ENCODE measurements at regions not wholly inside any gene's neighbourhood (a gene's known extent, or its start where the extent isn't known, plus 50 kb on each side); places are given as distances from the start of the nearest gene placed in this dataset.
"Not testable (repeated sequence)": the region's sequence is repeated elsewhere in the genome, so short reads cannot be mapped to it uniquely, and the experiment has no call there.

GRCh38 chr3:107142171-107142570, 235.1 kb upstream of the CCDC54 start:
- DNase-seq (ENCODE audit: low read depth in 3 of 3): no peak

GRCh38 chr3:107142786-107143575, 234.3 kb upstream of the CCDC54 start:
- no peak for DNase-seq (ENCODE audit: low read depth in 3 of 3)

- no peak for DNase-seq (ENCODE audit: low read depth in 3 of 3)
Measured at GRCh38 chr3:107150675-107151074, 226.6 kb upstream of the CCDC54 start.

- no peak for DNase-seq (ENCODE audit: low read depth in 3 of 3)
Measured at GRCh38 chr3:107153981-107154380, 223.3 kb upstream of the CCDC54 start.

GRCh38 chr3:107172411-107172810, 204.8 kb upstream of the CCDC54 start:
- no peak for DNase-seq (ENCODE audit: low read depth in 3 of 3)

GRCh38 chr3:107184375-107184774, 192.9 kb upstream of the CCDC54 start:
- DNase-seq (ENCODE audit: low read depth in 3 of 3): no peak

GRCh38 chr3:107188262-107188661, 189.0 kb upstream of the CCDC54 start:
- DNase-seq (ENCODE audit: low read depth in 3 of 3): no peak

GRCh38 chr3:107189158-107189791, 188.0 kb upstream of the CCDC54 start:
- no peak for DNase-seq (ENCODE audit: low read depth in 3 of 3)

GRCh38 chr3:107193116-107193515, 184.1 kb upstream of the CCDC54 start:
- no peak for DNase-seq (ENCODE audit: low read depth in 3 of 3)

- DNase-seq (ENCODE audit: low read depth in 3 of 3): no peak
Measured at GRCh38 chr3:107198581-107199181, 178.6 kb upstream of the CCDC54 start.

GRCh38 chr3:107201146-107201545, 176.1 kb upstream of the CCDC54 start:
- DNase-seq (ENCODE audit: low read depth in 3 of 3): no peak

GRCh38 chr3:107202885-107203284, 174.4 kb upstream of the CCDC54 start:
- not testable (repeated sequence) for DNase-seq (ENCODE audit: low read depth in 3 of 3)

- DNase-seq (ENCODE audit: low read depth in 3 of 3): no peak
Measured at GRCh38 chr3:107204121-107204520, 173.1 kb upstream of the CCDC54 start.

GRCh38 chr3:107205358-107205757, 171.9 kb upstream of the CCDC54 start:
- no peak for DNase-seq (ENCODE audit: low read depth in 3 of 3)

GRCh38 chr3:107206141-107206540, 171.1 kb upstream of the CCDC54 start:
- no peak for DNase-seq (ENCODE audit: low read depth in 3 of 3)

GRCh38 chr3:107206945-107207344, 170.3 kb upstream of the CCDC54 start:
- no peak for DNase-seq (ENCODE audit: low read depth in 3 of 3)

- DNase-seq (ENCODE audit: low read depth in 3 of 3): no peak
Measured at GRCh38 chr3:107208100-107208499, 169.1 kb upstream of the CCDC54 start.

- DNase-seq (ENCODE audit: low read depth in 3 of 3): no peak
Measured at GRCh38 chr3:107208796-107209195, 168.4 kb upstream of the CCDC54 start.

GRCh38 chr3:107209302-107209990, 167.8 kb upstream of the CCDC54 start:
- no peak for DNase-seq (ENCODE audit: low read depth in 3 of 3)

GRCh38 chr3:107211608-107212007, 165.6 kb upstream of the CCDC54 start:
- no peak for DNase-seq (ENCODE audit: low read depth in 3 of 3)

- DNase-seq (ENCODE audit: low read depth in 3 of 3): no peak
Measured at GRCh38 chr3:107212618-107213017, 164.6 kb upstream of the CCDC54 start.

- no peak for DNase-seq (ENCODE audit: low read depth in 3 of 3)
Measured at GRCh38 chr3:107213044-107213669, 164.1 kb upstream of the CCDC54 start.
